ENCODE measurements at regions not wholly inside any gene's neighbourhood (a gene's known extent, or its start where the extent isn't known, plus 50 kb on each side); places are given as distances from the start of the nearest gene placed in this dataset.
A peak's percentile ranks its signal among the peaks of the same experiment; 100 is the strongest.

GRCh38 chr10:28250782-28251181 is 52.1 kb downstream of the MPP7 start:
- no peak for DNase-seq (ENCODE audit: low read depth in 3 of 3)

GRCh38 chr10:28250358-28250757 is 52.5 kb downstream of the MPP7 start:
- DNase-seq (ENCODE audit: low read depth in 3 of 3) = no peak

DNA sequence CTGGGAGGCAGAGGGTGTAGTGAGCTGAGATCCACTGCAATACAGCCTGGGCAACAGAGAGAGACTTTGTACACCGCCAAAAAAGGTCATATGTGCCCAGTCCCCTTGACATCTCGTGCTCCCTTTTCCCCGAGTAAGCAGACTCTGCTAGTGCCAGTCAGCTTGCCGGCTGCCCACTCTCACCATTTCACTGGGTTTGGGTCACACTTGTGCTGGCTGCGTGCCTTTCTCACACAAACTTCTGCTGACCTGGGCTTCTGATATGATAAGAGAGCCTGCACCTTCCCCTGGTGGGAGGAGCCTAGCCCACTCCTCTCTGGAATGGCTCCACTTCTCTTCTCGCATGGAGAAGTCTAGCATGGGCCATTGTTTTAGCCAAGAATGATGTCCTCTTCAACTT is 53.4 kb downstream of the MPP7 start:
- DNase-seq (ENCODE audit: low read depth in 3 of 3) = no peak

- DNase-seq (ENCODE audit: low read depth in 3 of 3) = no peak
These were observed 54.8 kb downstream of the MPP7 start for GRCh38 chr10:28248092-28248491.

DNA sequence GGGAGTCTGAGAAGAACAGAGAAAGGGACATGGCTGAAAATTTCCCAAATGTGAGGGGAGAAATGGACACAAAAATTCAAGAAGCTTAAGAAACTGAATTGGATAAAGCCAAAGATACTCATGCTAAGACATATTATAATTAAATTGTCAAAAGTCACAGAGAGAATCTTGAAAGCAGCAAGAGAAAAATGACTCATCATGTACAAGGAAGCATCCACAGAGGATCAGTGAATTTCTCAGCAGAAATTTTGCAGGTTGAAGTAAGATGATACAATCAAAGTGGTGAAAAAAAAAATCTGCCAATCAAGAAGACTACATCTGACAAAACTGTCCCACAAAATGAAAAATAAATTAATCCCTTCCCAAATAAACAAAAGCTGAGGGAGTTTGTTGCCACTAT is 56.8 kb downstream of the MPP7 start:
- DNase-seq (ENCODE audit: low read depth in 3 of 3) = no peak

GRCh38 chr10:28243923-28244322 is 58.9 kb downstream of the MPP7 start:
- no peak for DNase-seq (ENCODE audit: low read depth in 3 of 3)

GRCh38 chr10:28242555-28243204 is 60.2 kb downstream of the MPP7 start:
- DNase-seq (ENCODE audit: low read depth in 3 of 3) = no peak

- peak in 1 of 3 experiments; percentile 7 for DNase-seq (ENCODE audit: low read depth in 3 of 3)
These were observed 61.0 kb downstream of the MPP7 start for GRCh38 chr10:28241741-28242399.

DNA sequence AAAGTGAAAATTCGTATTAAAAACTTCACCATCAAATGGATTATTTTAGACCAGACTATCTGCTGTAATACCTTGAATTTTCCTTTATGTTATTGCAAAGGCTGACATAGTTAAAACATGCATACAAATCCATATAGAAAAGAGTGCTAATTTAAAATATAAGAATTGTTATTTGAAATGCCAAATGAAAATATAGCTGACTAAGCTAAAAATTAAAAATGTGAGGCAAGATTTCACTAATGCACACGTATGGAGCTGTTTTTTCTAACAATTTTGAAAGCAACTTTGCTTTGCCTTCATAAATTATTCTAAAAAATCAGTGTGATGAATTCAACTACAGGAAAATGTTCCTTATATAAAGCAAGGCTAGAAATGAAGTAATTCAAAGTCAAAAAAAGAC is 62.5 kb downstream of the MPP7 start:
- DNase-seq (ENCODE audit: low read depth in 3 of 3) = no peak

DNA sequence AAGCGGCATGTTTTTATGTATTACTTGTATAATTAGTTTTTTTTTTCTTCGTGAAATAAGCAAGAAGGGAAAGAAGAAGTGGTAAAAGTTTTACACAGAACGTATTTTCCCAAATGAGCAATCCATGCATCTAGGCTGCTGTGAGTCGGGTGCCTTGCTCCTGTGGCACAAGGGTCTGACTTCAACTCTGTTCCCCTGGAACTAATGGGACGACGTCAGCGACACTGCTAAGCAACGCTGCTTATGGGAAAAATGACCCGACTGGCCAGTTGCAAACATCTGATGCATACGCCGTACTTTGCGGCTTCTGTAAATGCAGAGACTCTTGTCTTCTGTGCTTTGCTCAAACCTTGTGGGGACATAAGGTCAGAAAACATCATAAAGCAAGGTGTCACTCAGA is 66.3 kb downstream of the MPP7 start:
- no peak for DNase-seq (ENCODE audit: low read depth in 3 of 3)

GRCh38 chr10:28220811-28221210 is 82.1 kb downstream of the MPP7 start:
- no peak for DNase-seq (ENCODE audit: low read depth in 3 of 3)

DNA sequence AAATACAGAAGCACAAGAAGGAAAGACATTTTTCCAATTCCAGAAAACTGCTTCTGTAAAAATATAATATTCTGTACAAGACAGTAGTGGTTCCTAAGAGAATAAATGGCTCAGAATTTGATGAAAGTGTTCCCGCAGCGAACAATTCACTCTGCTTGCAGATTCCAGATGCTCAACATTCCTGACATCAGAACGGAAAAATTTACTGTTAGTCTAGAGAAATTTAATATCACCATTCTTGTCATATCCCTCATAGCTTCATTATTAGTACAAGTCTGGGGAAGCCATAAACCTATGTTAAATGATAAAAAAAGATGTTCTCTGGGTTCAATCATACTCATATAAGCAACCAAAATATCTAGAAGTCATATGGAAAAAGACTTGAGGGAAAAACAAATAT is 83.6 kb downstream of the MPP7 start:
- no peak for DNase-seq (ENCODE audit: low read depth in 3 of 3)

DNA sequence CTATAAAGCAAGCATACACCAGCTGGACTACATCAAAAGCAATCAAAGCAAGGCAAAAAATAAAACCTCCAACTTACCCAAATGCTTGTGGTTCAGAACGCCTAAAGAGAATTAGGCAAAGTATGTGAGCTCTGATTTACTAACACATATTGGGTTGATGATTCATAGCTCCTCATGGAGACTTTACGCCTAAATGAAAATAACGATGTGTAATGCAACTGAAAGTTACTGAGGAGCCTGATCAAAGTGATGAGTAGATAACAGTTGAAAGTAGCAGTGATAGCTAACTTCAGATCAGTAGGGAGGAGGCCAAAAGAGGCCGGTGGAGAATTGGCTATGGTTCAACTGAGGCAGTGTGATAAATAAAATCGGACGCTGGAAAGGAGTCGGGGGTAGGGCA is 85.0 kb downstream of the MPP7 start:
- DNase-seq (ENCODE audit: low read depth in 3 of 3) = no peak

GRCh38 chr10:28215930-28216329 is 86.9 kb downstream of the MPP7 start:
- DNase-seq (ENCODE audit: low read depth in 3 of 3) = no peak

DNA sequence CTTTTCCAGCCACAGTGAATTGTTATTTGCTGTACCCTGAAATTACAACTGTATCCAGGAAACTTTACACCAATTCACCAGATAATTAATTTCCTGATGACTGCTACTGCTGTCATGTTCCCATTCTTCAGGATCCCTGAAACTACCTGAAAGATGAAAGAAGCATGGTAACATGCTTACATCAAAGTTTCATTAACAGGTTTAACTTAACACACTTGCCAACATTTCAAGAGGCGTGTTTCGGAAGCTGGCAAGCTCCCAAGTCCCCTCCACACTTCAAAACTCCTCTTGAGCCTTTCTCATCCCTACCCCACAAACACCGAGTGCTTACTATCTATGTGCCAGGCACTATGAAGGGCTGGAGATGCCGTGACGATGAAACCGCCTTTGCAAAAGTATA is 88.6 kb downstream of the MPP7 start:
- DNase-seq (ENCODE audit: low read depth in 3 of 3) = no peak

- no peak for DNase-seq (ENCODE audit: low read depth in 3 of 3)
These were observed 91.1 kb downstream of the MPP7 start for GRCh38 chr10:28211759-28212158.

- no peak for DNase-seq (ENCODE audit: low read depth in 3 of 3)
These were observed 95.1 kb downstream of the MPP7 start for GRCh38 chr10:28207799-28208198.

- DNase-seq (ENCODE audit: low read depth in 3 of 3) = no peak
These were observed 99.9 kb downstream of the MPP7 start for GRCh38 chr10:28202941-28203352.

GRCh38 chr10:28201410-28202400 is 101.2 kb downstream of the MPP7 start:
- no peak for DNase-seq (ENCODE audit: low read depth in 3 of 3)

DNA sequence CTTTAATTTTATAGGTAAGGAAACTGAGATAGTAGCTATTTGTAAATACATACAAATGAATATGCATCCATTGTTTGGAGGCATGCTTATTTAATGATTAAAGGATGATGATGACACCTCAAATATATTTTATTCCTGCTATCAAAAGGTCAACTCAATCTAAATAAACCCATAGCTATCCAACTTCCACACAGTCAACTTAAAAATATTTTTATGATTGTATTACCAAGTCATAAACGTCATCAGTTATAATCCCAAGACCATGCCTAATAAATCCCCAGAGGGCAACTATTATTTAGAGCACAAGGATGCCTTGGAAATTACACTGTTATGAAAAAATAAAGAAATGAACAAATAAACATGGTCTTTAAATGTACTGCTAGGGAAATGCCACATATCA is 102.1 kb downstream of the MPP7 start:
- no peak for DNase-seq (ENCODE audit: low read depth in 3 of 3)

DNA sequence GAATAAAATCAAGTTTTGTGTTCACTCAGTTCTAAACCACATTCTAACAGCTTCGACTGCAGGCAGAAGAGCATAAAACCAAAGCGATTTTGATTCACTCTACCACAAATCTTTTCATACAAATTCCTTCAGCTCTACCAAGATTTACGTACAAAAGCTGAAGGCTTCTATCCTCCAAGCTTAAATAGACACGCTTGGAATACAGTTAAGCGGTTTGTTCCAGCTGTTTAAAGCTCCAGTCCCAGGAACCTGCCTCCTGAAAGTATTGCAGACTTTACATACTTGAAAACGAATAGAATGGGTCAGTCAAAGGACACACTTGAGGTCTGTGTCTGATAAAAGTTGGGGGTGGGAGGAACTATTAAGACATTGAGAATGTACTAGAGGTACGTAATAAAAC is 102.9 kb downstream of the MPP7 start:
- DNase-seq (ENCODE audit: low read depth in 3 of 3) = no peak

DNA sequence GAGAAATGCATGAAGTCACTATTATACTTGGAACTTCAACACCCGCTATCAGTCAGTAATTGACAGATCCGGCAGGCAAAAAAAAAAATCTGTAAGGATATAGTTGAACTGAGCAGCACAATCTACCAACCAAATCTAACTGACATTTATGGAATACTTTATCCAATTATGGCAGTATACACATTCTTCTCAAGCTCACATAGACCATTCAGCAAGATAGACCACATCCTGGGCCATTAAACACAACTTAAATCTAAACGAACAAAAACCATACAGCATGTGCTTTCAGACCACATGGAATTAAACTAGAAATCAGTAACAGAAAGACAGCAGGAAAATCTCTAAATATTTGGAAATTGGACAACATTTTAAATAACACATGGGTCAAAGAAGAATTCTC is 112.7 kb downstream of the MPP7 start:
- DNase-seq (ENCODE audit: low read depth in 3 of 3) = no peak

DNA sequence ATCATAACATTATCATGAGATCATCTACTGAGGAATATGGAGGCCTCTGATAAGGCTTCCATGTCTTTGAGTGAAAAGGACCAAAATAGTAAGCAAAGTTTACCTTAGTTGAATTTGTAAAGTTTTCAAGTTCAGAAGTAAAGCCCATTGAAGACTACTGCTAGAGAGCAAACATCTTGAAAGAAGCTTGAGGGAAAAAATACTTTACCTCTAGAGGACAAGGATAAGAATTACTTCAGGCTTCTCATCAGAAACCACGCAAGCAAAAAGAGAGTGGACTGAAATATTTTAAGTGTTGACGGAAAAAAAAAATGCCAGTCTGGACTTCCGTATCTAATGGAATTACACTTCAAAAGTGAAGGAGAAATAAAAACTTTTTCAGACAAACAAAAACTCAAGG is 114.3 kb downstream of the MPP7 start:
- DNase-seq (ENCODE audit: low read depth in 3 of 3) = no peak

All from stimulated activated CD4-positive, alpha-beta T cell treated with anti-CD3 and anti-CD28 coated beads, TNF-alpha, amount 100 ng/mL, for 4 hours (primary cell).